Thymus (tissue), 11 donors: ENCODE measurements at regions not wholly inside any gene's neighbourhood (a gene's known extent, or its start where the extent isn't known, plus 50 kb on each side); places are given as distances from the start of the nearest gene placed in this dataset.

ENCODE experiments used
- DNase-seq, 9 donors: peaks; one replicate each; pipeline ENCODE4 v3.0.0-alpha.2; 2013; ENCODE audit warnings: low spot score in 9 of 9, low read depth in 6 of 9, missing footprints in 1 of 9
- H3K27ac ChIP-seq, 2 donors: one replicate each; pipeline ENCODE4 v1.5.1; 2013; ENCODE audit warnings: control low read depth in 1 of 2, low read depth in 1 of 2, low read length in 1 of 2, mild to moderate bottlenecking in 1 of 2, moderate library complexity in 1 of 2
- H3K27me3 ChIP-seq, 2 donors: one replicate each; pipeline ENCODE4 v1.5.1; 2013; ENCODE audit warnings: low read length in 1 of 2; ENCODE audit not compliant: control insufficient read depth in 2 of 2, insufficient read depth in 1 of 2
- H3K36me3 ChIP-seq, 2 donors: one replicate each; pipeline ENCODE4 v1.5.1; 2013; ENCODE audit warnings: low read length in 1 of 2, mild to moderate bottlenecking in 1 of 2, moderate library complexity in 1 of 2; ENCODE audit not compliant: control insufficient read depth in 2 of 2, insufficient read depth in 2 of 2
- H3K4me1 ChIP-seq, 2 donors: one replicate each; pipeline ENCODE4 v1.5.1; 2013; ENCODE audit warnings: low read length in 2 of 2; ENCODE audit not compliant: control insufficient read depth in 2 of 2, insufficient read depth in 2 of 2
- H3K4me3 ChIP-seq, 2 donors: one replicate each; pipeline ENCODE4 v1.5.1; 2013; ENCODE audit warnings: low read length in 2 of 2, control low read depth in 1 of 2, mild to moderate bottlenecking in 1 of 2
- H3K9me3 ChIP-seq, 2 donors: one replicate each; pipeline ENCODE4 v1.5.1; 2013; ENCODE audit warnings: low read length in 1 of 2, mild to moderate bottlenecking in 1 of 2; ENCODE audit not compliant: control insufficient read depth in 2 of 2, insufficient read depth in 1 of 2
- WGBS: extraction: QIAGEN DNeasy Blood & Tissue Kit; methylation state at CpG from one replicate; pipeline ENCODE4 v1.1.7; 2013; 5-methylcytosine and 5-hydroxymethylcytosine counted together
- donor health status: healthy.

DNA sequence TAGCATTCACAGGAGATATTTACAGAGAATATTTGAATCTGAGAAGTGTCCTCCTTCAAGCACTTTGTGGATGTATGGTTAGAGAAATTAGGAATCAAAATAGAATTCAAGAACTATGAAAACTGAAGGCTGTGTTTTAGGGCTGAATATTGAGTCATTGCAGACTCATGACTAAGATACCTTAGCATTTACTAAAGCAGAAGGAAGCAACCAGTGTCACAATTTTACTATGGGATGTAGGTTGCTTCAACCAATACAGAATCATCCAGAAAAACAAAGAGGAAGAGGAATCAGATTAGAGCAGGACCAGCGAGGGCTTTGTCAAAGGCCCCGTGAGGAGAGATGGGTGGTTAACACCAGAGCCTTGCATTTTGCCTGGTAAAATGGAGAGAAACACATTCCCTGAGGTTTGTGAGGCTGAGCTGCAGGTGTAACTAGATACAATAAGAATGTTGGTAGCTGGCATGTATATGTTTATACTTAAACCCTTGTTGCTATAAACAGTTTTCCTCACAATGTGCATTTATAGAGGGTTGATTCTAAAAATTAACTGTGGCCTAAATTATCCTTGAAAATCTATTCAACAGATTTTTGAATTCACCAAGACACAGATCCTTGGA, 518.1 kb downstream of the AGTPBP1 start:
- no peak for DNase-seq
- Histone ChIP-seq H3K9me3 (no peaks in the 10 kb centered on the region), H3K4me1 (no peaks in the 10 kb centered on the region), H3K27me3 (no peaks in the 10 kb centered on the region), H3K36me3 (no peaks in the 10 kb centered on the region), H3K4me3 (no peak overlapping the region), H3K27ac (no peak overlapping the region)
- 96% methylated on average over 2 of the region's 2 CpGs for WGBS

GRCh38 chr9:85216601-85217000, 525.2 kb downstream of the AGTPBP1 start:
- no peaks in the 10 kb centered on the region for H3K36me3 ChIP-seq
- H3K4me1 ChIP-seq = no peaks in the 10 kb centered on the region
- 93% methylated on average over 6 of the region's 6 CpGs for WGBS
- DNase-seq = no peak
- no peaks in the 10 kb centered on the region for H3K9me3 ChIP-seq
- no peak overlapping the region for H3K27ac ChIP-seq
- H3K4me3 ChIP-seq = no peak overlapping the region
- no peaks in the 10 kb centered on the region for H3K27me3 ChIP-seq

DNA sequence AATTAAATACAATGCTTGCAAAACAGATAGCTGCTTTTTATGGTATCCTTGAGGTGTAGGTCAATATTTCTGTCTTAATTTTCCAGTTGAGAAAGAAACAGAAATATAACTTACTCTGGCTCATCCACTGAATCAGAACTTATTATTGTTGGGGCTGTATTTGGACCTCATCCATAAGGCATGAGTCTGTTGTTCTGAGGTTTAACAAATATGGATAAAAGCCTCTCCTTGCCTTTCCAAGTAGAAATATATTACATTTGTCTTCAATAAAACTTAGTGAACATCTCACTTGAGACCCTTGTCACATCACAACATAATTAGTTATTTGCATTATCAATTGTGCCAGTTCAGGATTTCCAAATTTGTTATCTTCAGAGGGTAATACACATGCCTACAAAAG, 525.8 kb downstream of the AGTPBP1 start:
- H3K36me3 ChIP-seq = no peaks in the 10 kb centered on the region
- DNase-seq = no peak
- no peak overlapping the region for H3K27ac ChIP-seq

DNA sequence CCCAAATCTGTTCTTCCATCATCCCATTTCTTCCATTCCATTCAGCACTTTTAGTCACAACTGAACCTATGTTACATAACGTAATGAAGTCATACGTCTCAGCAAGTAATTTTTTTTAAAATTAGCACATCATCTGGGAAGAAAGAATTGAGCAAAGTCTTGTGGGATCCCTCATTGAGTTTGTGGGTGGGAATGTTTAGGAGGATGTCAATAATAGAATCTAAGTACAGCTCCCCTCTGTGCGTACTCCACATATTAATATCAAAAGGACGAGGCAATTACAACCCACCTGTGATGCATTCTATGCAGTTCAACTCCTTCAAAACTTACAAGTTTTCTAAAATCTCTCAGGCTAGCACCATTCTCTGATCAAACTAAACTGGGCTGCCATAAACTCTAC, 526.3 kb downstream of the AGTPBP1 start:
- Histone ChIP-seq H3K4me3 (no peak overlapping the region), H3K4me1 (no peaks in the 10 kb centered on the region), H3K36me3 (no peaks in the 10 kb centered on the region), H3K27ac (no peak overlapping the region), H3K27me3 (no peaks in the 10 kb centered on the region), H3K9me3 (no peaks in the 10 kb centered on the region)
- 98% methylated on average over 4 of the region's 4 CpGs for WGBS
- DNase-seq = no peak

More for the DNA sequence above, 525.8 kb downstream of the AGTPBP1 start:
- no peak overlapping the region for H3K4me3 ChIP-seq
- H3K9me3 ChIP-seq = no peaks in the 10 kb centered on the region
- no peaks in the 10 kb centered on the region for H3K27me3 ChIP-seq
- H3K4me1 ChIP-seq = no peaks in the 10 kb centered on the region

DNA sequence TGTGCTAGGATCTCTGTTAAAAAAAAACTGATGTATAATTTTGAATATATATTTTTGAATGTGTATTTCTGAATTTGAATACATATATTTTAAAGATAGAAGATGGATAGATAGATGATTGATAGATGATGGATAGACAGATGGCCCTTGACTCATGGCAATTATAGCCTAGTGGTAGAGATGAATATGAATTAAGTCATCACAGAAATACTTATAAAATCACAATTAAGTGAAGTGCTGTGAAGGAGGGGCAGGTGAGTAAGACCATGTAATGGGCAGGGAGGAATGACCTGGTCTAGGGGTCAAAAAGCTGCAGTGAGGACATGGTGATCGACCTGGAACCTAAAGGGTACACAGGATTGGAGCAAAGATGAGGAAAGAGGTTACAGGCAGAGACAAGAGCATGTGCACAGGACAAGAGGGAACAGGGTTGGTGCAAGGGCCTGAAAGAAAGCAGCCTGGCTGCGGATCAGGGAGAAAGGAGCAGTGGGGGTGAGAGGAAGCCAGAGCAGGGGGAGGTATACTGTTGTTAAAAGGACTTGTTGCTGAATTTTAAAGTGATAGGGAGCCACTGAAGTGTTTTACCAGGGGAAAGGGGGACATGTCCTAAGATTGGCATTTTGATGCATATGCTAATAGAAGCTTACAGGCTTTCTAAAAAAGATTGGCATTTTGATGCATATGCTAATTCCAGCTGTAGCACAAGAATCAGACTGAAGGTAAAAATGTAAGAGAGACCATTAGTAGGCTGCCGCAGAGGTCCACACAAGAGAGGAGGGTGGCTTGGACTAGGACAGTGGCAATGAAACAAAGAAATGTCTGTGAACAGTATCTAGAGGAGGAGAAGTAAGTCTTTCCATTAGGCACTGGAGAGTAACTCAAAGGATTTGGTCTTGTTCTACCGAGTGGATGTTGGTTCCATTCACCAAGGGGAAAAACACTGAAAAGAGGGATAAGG, 527.8 kb downstream of the AGTPBP1 start:
- H3K4me3 ChIP-seq = no peak overlapping the region
- WGBS = 81% methylated on average over 4 of the region's 4 CpGs
- no peaks in the 10 kb centered on the region for H3K9me3 ChIP-seq
- DNase-seq = no peak
- H3K27me3 ChIP-seq = no peaks in the 10 kb centered on the region
- no peaks in the 10 kb centered on the region for H3K36me3 ChIP-seq
- no peak overlapping the region for H3K27ac ChIP-seq
- H3K4me1 ChIP-seq = no peaks in the 10 kb centered on the region

DNA sequence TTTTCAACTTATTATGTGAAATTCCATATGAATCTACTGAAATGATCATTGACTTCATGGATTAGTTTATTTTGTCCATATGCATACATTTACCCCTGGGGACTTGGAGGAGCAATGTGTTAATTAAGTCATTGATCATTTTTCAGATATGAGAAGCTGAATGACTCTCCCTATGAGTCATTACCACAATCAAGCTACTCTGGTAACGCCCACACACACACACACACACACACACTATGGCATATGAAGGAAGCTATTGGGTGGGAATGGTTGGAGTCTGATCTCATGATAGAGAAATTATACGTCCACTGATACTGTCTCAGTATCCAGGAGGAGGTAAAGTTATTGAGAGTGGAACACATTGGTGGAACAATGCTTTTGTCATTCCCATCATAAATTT, 528.9 kb downstream of the AGTPBP1 start:
- DNase-seq = no peak
- Histone ChIP-seq H3K4me1 (no peaks in the 10 kb centered on the region), H3K27me3 (no peaks in the 10 kb centered on the region), H3K27ac (no peak overlapping the region), H3K4me3 (no peak overlapping the region), H3K9me3 (no peaks in the 10 kb centered on the region), H3K36me3 (no peaks in the 10 kb centered on the region)
- 90% methylated on average over 2 of the region's 2 CpGs for WGBS

GRCh38 chr9:85212209-85212608, 529.5 kb downstream of the AGTPBP1 start:
- 82% methylated on average over 4 of the region's 4 CpGs for WGBS
- no peaks in the 10 kb centered on the region for H3K4me1 ChIP-seq
- H3K9me3 ChIP-seq = no peaks in the 10 kb centered on the region
- H3K27me3 ChIP-seq = no peaks in the 10 kb centered on the region
- no peak overlapping the region for H3K4me3 ChIP-seq
- H3K36me3 ChIP-seq = no peaks in the 10 kb centered on the region
- H3K27ac ChIP-seq = no peak overlapping the region
- DNase-seq = no peak

DNA sequence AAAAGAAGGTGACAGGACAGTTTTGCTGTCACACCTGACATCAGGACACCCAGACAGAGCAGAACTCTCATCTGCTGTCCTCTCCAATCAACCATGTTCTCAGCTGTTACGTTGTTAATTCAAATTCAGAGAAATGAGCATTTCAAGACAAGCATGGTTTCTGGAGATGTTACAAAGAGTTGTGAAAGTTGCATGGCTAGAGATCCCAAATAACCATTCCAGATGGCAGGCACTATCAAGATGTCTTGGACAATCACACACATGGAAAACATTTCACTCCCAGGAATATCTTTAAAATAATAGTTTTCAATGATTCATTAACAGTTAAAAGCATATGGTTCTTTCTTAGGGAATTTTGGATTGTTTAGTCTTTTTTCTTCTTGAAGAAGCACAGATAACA, 533.1 kb downstream of the AGTPBP1 start:
- no peak for DNase-seq
- WGBS = 87% methylated on average over 1 of the region's 1 CpG
- Histone ChIP-seq H3K36me3 (no peaks in the 10 kb centered on the region), H3K9me3 (no peaks in the 10 kb centered on the region), H3K4me1 (no peaks in the 10 kb centered on the region), H3K27me3 (no peaks in the 10 kb centered on the region), H3K27ac (no peak overlapping the region), H3K4me3 (no peak overlapping the region)

DNA sequence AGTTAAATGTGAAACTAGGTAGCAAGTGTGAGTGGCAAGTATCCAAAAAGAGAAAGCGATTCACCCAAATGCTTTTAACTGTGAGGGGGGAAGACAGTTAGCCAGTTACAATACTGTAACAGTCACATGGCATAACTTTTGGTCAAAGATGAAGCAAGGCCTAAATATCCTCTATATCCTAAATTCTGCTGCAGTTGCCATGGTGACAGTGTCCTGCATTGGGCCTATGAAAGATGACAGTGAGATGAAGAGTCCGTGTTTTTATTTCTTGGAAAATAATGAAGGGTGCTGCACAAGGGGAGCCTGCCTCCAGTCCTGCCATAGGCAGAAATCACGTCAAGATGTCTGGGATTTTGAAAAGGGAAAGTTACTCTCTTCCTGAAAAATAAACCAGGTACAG, 534.6 kb downstream of the NTRK2 start:
- no peak overlapping the region for H3K4me3 ChIP-seq
- no peaks in the 10 kb centered on the region for H3K9me3 ChIP-seq
- H3K27ac ChIP-seq = no peak overlapping the region
- no peak for DNase-seq
- 90% methylated on average over 3 of the region's 3 CpGs for WGBS
- H3K36me3 ChIP-seq = no peaks in the 10 kb centered on the region
- H3K27me3 ChIP-seq = no peaks in the 10 kb centered on the region
- H3K4me1 ChIP-seq = no peaks in the 10 kb centered on the region
